HPDE6-E6E7 (cell line): ENCODE measurements at regions not wholly inside any gene's neighbourhood (a gene's known extent, or its start where the extent isn't known, plus 50 kb on each side); places are given as distances from the start of the nearest gene placed in this dataset.
"Not testable (repeated sequence)": the region's sequence is repeated elsewhere in the genome, so short reads cannot be mapped to it uniquely, and the experiment has no call there.

Experiments
- DNase-seq: peaks from one replicate; pipeline ENCODE4 v3.0.0; 2011; ENCODE audit warnings: missing footprints; ENCODE audit errors: extremely low spot score

DNA sequence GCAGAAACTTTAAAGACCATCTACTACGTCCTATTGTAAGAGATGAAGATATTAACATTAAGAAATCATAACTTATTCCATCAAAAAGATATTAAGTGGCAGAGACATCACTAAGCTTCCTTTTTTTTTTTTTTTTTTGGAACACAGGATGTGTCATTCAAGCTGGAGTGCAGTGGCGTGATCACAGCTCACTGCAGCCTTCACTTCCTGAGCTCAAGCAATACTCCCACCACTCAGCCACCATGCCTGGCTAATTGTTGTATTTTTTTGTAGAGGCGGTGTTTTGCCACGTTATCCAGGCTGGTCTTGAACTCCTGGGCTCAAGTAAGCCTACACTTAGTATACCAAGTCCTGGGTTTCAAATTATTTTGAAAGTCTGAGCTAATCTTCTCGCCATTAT, 169.7 kb upstream of the KCTD7 start:
- not testable (repeated sequence) for DNase-seq

DNA sequence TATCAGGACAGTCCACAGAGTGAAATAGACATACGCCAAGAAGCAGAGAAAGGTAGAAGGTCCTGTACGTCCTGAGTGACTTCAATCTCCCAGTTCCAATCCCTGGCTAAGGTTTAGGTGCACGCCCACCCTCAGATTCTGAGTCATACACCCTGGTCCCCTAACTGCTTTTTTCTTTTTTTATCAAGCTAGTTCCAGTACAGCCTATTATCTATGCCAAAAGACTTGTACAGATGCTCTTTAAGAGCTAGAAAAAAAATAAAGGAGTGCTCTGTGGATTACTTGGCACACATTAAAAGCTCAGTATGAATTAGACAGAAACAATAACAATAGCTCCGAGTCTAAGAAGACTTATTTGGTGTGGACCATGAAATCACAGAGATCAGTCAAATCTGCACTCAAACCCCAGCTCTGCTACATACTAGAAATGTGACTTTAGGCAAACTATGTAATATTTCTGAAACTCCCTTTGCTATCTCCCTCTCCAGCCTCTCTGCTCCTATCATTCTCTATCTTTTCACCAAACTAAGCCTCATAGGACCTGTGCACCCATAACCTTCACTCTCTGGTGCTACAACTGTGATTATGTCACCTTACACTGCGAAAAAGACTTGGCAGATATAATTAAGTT, 168.8 kb upstream of the KCTD7 start:
- DNase-seq: not testable (repeated sequence)

DNA sequence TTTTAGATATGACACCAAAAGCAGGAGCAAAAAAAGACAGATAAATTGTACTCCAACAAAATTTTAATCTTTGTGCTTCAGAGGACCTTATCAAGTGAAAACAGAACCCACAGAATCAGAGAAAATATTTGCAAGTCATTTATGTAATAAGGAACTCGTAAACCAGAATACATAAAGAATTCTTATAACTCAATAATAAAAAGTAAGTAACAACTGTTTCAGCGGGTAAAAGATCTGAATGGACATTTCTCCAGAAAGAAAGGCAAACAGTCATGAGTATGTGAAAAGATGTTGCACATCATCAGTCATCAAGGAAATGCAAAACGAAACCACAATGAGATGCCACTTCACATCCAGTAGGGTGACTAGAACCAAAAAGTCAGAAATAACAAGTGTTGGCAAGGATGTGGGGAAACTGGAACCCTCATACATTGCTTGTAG, 167.7 kb upstream of the KCTD7 start:
- DNase-seq: no peak

DNA sequence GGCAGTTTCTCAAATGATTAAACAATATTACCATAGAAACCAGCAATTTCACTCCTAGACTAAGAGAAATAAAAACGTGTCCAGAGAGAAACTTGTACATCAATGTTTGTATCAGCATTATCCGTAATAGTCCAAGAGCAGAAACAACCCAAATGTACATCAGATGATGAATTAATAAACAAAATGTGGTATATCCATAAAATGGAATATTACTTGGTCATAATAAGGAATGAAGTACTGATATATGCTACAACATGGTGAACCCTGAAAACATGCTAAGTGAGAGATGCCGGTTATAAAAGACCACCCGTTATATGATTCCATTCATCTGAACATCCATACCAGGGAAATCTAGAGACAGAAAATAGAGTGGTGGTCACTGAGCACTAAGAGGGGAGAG, 167.3 kb upstream of the KCTD7 start:
- DNase-seq: not testable (repeated sequence)

DNA sequence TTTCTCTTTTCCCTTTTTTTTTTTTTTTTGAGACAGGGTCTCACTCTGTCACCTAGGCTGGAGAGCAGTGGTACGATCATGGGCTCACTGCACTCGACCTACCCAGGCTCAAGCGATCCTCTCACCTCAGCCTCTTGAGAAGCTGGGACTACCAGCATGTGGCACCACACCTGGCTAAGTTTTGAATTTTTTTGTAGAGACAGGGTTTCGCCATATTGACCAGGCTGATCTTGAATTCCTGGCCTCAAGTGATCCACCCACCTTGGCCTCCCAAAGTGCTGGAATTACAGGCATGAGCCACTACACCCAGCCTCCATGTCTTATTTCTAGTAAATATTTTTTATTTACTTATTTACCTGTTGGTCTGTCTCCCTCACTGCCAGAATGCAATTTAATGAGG, 165.8 kb upstream of the KCTD7 start:
- DNase-seq: not testable (repeated sequence)

DNA sequence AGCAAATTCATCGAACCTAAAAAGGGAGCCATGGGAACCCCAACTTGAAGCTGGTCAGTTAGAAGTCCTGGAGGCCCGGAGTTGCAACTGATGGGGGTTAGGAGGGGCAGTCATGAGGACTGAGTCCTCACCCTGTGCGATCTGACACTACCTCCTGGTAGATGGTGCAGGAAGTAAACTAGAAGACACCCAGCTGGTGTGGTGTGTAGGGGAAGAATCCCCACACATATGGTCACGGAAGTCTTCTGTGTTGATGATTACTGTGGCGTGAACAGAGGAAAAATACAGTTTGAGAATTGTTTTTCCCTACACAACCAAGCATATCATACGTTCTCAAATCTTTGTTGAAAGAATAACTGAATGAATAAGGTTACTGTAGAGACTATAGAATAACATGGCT, 164.6 kb upstream of the KCTD7 start:
- DNase-seq: no peak

DNA sequence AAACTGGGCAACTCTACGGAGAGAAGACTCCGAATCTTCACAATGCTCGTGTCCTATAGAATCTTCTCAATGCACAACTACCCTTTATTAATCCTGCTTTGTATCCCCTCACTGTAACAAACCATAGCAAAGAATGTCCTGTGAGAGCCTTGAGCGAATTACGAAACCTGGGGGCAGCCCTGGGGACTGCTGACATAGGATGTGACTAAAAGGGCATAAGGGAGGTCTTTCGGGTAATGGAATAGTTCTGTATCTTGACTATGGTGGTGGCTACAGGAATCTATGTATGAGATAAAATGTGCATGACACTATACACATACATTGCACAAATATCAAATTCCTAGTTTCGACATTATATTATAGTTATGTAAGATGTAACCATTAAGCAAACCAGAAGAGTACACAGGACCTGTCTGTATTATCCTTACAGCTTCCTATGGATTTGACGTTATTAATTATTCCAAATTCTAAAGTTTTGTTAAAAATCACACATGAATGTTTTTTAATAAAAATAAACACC, 162.5 kb upstream of the KCTD7 start:
- DNase-seq: no peak

DNA sequence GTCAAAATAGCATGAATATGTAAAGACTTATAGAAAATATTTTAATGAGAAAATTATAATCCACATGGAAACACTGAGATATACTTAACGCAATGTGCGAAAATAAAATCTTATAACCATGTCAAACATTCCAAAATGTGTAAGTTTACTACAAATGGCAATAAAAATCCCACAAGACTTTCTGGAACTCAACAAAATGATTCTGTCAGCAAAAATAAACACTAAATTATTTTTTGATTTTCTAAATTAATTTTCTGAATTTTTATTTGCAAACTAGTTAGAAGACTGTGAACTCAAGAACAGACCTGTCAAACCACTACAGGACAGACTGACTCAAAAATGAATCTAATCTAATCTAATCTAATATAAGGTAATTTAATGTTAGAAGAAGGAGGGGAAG, 160.8 kb upstream of the KCTD7 start:
- DNase-seq: no peak

DNA sequence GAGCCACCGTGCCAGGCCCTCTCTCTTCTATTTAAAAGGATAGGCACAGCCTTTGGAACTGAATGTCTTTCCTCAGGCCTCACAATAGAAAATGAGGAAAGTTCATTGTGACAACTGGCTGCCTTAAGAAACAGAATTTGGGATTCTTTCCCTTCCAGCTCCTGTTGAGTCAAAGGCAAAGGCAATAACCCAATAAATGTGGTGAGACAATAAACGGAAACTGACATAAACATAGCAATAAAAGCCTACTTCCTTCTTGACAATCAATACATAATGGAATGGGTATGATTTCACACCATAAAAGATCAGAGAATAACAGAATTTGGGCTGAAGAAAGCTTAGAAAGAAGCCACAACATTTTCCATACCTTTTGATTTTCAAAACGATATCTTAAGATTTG, 155.6 kb upstream of the KCTD7 start:
- not testable (repeated sequence) for DNase-seq

DNA sequence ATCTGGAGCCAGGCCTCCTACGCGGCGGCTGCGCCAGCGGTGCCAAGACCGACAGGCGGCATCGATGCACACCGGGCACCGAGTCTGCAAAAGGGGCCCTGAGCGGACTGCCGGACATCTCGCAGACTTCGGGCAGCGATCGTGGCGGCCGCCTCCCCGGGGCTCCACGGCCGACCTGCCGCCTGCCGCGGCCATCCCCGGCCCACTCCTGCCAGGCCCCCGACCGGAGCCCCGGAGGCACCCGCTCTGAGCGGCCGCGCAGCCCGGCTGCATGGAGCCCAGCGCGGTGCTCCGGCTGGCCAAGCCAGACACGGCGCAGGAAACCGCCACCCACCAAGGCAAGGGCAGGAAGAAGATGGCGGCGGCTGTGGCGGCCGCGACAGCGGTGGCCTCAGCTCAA, 154.2 kb upstream of the KCTD7 start:
- DNase-seq: no peak

DNA sequence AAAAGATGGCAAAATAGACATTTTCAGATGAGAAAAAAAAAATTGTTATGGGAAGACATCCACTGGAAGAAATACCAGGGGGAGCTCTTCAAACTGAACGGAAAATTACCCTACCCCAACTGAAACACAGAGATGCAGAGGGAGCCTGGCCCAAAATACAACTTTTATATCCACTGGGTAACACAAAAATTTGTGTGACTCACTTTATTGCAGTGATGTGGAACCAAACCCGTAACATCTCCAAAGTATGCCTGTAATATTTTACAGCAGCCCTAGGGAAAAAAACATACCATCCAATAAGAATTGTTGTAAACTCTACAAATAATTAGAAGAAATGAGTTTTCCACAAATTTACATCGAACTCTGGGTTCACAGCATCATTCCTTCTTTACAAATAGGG, 152.6 kb upstream of the KCTD7 start:
- DNase-seq: not testable (repeated sequence)

DNA sequence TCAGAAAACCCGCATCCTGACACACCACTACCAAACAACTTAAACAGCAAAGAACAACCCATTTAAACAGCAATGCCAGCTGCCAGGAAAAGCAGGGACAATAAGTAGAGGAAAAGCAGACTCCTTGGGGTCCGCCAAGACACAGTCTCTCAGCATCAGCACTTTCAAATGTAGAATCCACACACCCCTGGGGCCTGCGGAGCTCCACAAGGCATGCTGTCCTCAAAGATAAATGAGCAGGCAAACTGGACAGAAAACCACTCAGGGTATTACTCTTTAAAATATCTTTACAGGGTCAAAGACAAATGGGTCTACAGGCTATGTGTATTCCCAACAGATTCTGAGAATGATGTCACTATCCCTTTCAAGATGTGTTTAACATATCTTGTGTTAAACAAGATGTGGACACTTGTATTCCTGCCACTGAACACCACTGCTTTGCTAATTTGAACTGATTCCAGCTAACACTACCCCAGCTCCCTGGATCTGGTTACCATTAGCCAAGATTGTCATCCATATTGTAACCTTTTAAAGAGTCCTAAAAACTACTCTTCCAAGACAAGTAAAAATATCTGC, 150.8 kb upstream of the KCTD7 start:
- DNase-seq: not testable (repeated sequence)

DNA sequence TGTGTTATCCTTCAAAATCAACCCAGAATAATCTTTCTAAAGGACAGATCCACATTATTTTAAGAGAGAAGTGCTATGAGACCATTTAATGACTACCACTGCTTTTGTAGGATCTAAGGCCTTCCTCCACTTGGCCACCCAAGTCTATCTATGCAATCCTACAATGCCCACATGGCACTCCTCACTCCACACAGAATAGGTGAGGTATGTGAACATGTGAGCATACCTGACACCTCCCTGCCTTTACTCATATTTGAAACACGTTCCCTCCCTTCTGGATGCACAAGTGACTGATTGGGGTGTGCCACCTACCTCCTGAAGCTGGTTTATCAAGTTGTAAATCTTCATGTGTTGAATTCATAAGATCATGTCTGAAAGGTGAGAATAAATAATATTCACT, 147.5 kb upstream of the KCTD7 start:
- DNase-seq: not testable (repeated sequence)

DNA sequence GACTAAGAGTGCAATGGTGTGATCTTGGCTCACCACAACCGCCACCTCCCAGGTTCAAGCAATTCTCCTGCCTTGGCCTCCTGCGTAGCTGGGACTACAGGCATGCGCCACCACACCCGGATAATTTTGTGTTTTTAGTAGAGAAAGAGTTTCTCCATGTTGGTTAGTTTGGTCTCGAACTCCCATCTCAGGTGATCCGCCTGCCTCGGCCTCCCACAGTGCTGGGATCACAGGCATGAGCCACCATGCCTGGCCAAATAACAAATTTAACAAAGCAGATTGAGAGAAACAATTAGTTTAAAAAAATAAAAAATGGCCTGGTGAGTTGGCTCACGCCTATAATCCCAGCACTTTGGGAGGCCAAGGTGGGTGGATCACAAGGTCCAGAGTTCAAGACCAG, 139.6 kb upstream of the KCTD7 start:
- DNase-seq: not testable (repeated sequence)

DNA sequence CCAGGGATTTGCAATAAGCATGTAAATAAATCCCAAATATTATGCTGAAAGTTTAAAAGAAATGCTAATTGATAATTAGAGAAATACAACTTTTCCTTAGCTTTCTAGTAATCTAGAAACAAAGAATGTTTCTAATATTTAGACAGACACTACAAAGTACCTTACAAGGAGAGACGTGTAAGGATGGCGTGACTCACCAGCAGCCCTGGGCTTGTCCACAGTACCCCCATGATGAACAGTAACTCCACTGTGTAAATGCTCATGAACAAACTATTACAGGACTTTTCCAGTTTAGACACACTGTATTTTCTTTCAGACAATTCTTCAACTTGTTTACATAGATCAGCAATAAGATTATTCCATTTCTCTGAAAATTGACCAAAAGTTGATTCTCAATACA, 138.9 kb upstream of the KCTD7 start:
- not testable (repeated sequence) for DNase-seq

DNA sequence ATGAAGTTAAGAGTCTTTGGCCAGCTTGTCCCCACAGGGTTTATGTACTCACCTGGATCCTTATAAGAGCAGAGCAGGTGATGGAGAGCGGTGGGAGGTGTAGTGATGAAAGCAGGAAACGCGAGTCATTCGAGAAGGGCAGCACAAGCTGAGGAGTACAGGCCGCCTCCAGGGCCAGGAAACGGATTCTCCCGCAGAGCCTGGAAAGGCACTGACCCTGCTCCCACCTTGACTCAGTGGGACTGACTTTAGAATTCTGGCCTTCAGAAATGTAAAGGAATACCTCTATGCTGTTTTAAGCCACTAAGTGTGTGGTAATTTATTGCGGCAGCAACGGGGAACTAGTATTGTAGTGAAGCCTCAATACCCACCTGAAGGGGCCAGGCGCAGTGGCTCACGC, 137.7 kb upstream of the KCTD7 start:
- DNase-seq: not testable (repeated sequence)

DNA sequence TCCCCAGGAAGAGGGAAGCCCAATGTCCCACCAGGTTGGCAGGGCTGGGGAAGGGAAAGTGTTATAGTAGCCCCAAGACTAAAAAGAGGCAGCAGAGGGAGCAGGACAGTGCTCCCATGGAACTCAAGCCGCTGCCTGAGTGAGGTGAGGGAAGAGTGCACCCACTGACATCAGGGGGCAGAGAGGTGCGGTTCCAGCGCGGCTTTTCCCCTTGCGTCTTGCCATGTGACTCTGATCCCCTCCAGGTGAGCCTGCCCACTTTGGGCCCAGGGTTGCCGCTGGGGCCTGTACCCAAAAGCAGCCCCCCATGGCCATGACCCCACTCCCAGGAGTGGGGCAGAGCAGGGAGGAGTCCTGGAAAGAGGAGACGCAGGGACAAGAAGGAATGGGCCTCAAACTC, 136.3 kb upstream of the KCTD7 start:
- not testable (repeated sequence) for DNase-seq

DNA sequence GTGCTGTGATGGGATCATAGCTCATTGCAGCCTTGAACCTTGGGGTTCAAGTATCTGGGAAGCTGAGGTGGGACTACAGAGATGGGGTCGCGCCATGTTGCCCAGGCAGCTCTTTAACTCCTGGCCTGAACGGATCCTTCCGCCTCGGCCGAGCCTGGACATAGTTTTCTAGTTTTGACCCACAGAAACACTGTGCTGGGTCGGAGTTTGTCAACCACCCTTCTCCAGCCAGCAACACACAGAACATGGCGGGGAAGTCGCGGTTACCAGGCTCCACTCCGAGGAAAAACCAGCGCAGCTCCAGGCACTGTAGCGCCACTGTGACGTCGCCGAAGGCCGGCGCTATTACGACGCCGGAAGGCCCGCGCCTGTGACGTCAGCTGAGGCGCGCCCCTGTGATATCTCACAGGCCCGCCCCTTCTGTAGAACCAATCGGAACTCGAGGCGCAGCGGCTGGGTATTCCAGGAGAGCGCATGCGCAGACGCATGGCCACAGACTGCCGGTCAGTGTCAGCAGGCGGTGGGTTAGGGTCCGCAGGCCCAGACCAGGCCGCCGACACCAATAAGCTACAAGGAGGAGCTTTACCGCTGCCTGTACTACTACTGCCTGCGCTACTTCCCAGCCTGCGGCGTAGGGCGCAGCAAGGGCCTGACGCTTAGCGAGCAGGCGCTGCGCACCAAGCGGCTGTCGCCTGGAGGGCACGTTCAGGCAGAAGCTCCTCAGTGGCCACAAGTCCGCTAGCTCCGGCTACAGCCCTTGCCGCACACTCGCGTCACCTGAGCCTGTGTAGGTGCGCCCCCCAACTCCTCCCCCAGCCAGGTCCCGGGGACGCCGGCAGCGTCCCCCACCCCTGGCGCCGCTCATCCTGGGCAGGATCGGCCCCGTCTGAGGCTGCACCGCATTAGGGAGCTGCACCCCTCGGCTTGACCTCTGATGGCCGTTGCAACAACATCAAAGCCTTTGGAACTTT, 135.2 kb upstream of the KCTD7 start:
- DNase-seq: peak; percentile 92

DNA sequence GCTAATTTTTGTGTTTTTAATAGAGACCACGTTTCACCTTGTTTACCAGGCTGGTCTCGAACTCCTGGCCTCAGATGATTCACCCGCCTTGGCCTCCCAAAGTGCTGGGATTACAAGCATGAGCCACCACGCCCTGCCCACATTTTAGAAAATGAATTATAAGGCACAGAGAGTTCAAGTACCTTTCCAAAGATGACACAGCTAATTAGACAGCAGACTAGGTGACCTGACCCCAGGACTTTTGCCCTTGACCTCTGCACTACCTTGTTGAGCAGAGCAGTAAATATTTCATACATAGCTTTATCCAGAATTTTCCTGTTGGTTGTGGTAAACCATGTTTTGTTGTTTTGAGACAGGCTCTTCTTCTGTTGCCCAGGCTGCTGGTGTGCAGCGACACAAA, 131.3 kb upstream of the KCTD7 start:
- no peak for DNase-seq

DNA sequence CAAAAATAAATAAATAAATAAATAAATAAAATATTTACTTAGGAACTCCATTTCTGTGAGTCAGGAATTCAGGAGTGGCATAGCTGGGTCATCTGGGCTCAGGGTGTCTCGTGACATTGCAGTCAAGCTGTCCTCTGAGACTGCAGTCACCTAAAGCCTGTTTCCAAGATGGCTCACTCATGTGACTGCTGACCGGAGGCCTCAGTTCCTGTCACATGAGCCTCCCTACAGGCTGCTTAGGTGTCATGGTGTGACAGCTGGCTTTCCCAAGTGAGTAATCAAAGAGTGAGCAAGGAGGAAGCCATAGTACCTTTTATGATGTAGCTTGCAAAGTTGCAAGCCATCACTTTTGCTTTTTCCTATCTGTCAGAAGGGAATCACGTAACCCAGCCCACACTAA, 128.6 kb upstream of the KCTD7 start:
- DNase-seq: no peak

DNA sequence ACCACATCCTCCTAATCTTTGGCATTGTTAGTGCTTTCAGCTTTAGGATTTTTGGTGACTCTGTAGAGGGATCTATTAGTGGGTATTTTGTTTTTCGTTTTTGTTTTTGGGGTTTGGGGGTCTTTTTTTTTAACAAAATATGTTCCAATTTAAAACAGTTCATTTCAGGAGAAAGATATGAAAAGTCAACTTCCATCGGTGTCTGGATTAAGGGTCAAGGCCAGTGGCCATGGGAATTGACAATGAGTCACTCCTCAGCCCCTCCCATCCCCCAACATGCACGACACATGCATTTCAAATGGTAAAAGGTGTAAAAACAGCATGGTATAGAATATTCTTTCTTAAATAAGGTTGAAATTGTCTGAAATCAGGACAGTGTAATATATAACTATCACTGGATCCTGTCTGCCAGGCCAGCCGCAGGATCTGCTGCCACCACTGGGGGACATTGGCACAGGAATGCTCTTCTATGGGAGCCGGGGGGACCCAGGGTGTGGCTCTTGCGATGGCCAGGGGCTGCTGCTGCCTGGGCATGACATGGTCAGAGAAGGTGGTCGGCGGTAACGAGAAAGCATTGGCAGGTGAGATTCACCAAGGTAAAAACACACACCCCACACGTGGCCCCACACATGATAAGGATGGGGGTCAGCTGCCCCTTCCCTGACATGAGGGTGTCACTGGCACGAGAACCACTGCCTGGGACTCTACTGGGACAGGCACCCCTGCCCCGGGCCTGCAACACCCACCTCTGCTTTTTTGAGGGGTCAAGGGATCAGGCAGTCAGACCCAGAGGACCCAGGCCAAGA, 126.2 kb upstream of the KCTD7 start:
- DNase-seq: no peak

DNA sequence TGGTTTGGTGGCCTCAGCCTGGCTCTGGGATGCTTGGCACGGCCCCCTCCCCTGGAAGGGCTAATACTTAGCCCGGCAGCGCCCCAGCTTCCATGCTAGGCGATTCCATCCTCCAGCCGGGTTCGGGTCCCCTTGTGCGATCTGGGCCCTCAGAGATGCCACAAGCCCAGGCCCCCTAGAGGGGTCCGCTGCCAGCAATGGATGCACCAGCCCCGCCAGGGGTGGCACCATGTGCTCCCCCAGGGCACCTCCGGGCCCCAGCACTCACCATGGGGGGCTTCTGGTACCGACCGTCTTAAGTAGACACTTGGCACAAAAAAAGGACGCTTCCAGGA, 125.7 kb upstream of the KCTD7 start:
- no peak for DNase-seq
